Nucleus accumbens (tissue), 56 donors: ENCODE measurements at regions not wholly inside any gene's neighbourhood (a gene's known extent, or its start where the extent isn't known, plus 50 kb on each side); places are given as distances from the start of the nearest gene placed in this dataset.
"Not testable (repeated sequence)": the region's sequence is repeated elsewhere in the genome, so short reads cannot be mapped to it uniquely, and the experiment has no call there.

Experiments used
- DNase-seq, 56 donors: peaks; one replicate each; lab custom pipeline; 2025; lab: John Stamatoyannopoulos, UW

- DNase-seq = no peak
Measured at GRCh38 chr2:199216253-199216652, 241.5 kb downstream of the SATB2 start.

- DNase-seq = no peak
Measured at GRCh38 chr2:199207011-199207410, 250.7 kb downstream of the SATB2 start.

- no peak for DNase-seq
Measured at GRCh38 chr2:199206536-199206935, 251.2 kb downstream of the SATB2 start.

- DNase-seq = no peak
Measured at GRCh38 chr2:199202964-199203363, 254.8 kb downstream of the SATB2 start.

GRCh38 chr2:199201539-199201938 lies 256.2 kb downstream of the SATB2 start:
- DNase-seq = no peak

GRCh38 chr2:199199797-199200196 lies 257.9 kb downstream of the SATB2 start:
- DNase-seq = no peak

- DNase-seq = no peak
Measured at GRCh38 chr2:199197448-199197847, 260.3 kb downstream of the SATB2 start.

- no peak for DNase-seq
Measured at GRCh38 chr2:199196686-199197085, 261.1 kb downstream of the SATB2 start.

- DNase-seq = no peak
Measured at GRCh38 chr2:199195927-199196502, 261.7 kb downstream of the SATB2 start.

- no peak for DNase-seq
Measured at GRCh38 chr2:199191461-199191860, 266.3 kb downstream of the SATB2 start.

GRCh38 chr2:199189229-199189628 lies 268.5 kb downstream of the SATB2 start:
- DNase-seq = no peak

- no peak for DNase-seq
Measured at GRCh38 chr2:199186301-199186751, 271.4 kb downstream of the SATB2 start.

- not testable (repeated sequence) for DNase-seq
Measured at GRCh38 chr2:199185174-199185573, 272.6 kb downstream of the SATB2 start.

GRCh38 chr2:199163613-199164458 lies 293.9 kb downstream of the SATB2 start:
- DNase-seq = no peak

GRCh38 chr2:199160677-199161465 lies 296.9 kb downstream of the SATB2 start:
- DNase-seq = no peak

- no peak for DNase-seq
Measured at GRCh38 chr2:199160081-199160480, 297.7 kb downstream of the SATB2 start.

GRCh38 chr2:199148076-199148845 lies 309.5 kb downstream of the SATB2 start:
- DNase-seq = no peak

GRCh38 chr2:199147216-199147615 lies 310.5 kb downstream of the SATB2 start:
- DNase-seq = no peak

GRCh38 chr2:199144546-199144945 lies 313.2 kb downstream of the SATB2 start:
- no peak for DNase-seq

GRCh38 chr2:199144036-199144435 lies 313.7 kb downstream of the SATB2 start:
- no peak for DNase-seq
